Brain microvascular endothelial cell (primary cell): ENCODE measurements at regions not wholly inside any gene's neighbourhood (a gene's known extent, or its start where the extent isn't known, plus 50 kb on each side); places are given as distances from the start of the nearest gene placed in this dataset.
A peak's percentile ranks its signal among the peaks of the same experiment; 100 is the strongest.
"Not testable (repeated sequence)": the region's sequence is repeated elsewhere in the genome, so short reads cannot be mapped to it uniquely, and the experiment has no call there.

Source experiments
- DNase-seq: peaks from one replicate; pipeline ENCODE4 v3.0.0-alpha.2; 2020
- H3K27ac ChIP-seq: fragments of 250-450 bp; sonication (Bioruptor Pico); 2 replicates; pipeline ENCODE4 v1.5.1; 2020; ENCODE audit warnings: mild to moderate bottlenecking, moderate library complexity
- H3K27me3 ChIP-seq: fragments of 250-450 bp; sonication (Bioruptor Pico); replicated peaks from 2 replicates; pipeline ENCODE4 v1.5.1; 2020; ENCODE audit warnings: mild to moderate bottlenecking
- H3K36me3 ChIP-seq: fragments of 250-450 bp; sonication (Bioruptor Pico); replicated peaks from 2 replicates; pipeline ENCODE4 v1.5.1; 2020; ENCODE audit warnings: mild to moderate bottlenecking
- H3K4me3 ChIP-seq: 2 replicates; pipeline ENCODE4 v1.5.1; 2011; ENCODE audit warnings: low read depth, mild to moderate bottlenecking, control low read depth, low read length, moderate library complexity
- in situ Hi-C: cut with HindIII; loops from 2 replicates; pipeline ENCODE4 v1.10.0; 2017; ENCODE audit warnings: low sequenced_read_pairs, low pct_ligation_motif_present
- TF ChIP-seq, protein P1 (sequence below): IDR thresholded peaks from 2 replicates; pipeline ENCODE4 v1.5.1; 2011; ENCODE audit warnings: low read depth, mild to moderate bottlenecking, moderate library complexity, low read length, control low read depth, inconsistent platforms; ENCODE audit errors: missing control alignments

GRCh38 chr7:24388212-24388611 is 104.2 kb downstream of the NPY start:
- TF ChIP-seq, protein P1, sequence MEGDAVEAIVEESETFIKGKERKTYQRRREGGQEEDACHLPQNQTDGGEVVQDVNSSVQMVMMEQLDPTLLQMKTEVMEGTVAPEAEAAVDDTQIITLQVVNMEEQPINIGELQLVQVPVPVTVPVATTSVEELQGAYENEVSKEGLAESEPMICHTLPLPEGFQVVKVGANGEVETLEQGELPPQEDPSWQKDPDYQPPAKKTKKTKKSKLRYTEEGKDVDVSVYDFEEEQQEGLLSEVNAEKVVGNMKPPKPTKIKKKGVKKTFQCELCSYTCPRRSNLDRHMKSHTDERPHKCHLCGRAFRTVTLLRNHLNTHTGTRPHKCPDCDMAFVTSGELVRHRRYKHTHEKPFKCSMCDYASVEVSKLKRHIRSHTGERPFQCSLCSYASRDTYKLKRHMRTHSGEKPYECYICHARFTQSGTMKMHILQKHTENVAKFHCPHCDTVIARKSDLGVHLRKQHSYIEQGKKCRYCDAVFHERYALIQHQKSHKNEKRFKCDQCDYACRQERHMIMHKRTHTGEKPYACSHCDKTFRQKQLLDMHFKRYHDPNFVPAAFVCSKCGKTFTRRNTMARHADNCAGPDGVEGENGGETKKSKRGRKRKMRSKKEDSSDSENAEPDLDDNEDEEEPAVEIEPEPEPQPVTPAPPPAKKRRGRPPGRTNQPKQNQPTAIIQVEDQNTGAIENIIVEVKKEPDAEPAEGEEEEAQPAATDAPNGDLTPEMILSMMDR = no peak
- H3K27me3 ChIP-seq = no peaks in the 10 kb centered on the region
- no peak for DNase-seq
- no peaks in the 10 kb centered on the region for H3K36me3 ChIP-seq
- in situ Hi-C loops = no loop called here
- no peak overlapping the region for H3K27ac ChIP-seq
- H3K4me3 ChIP-seq = no peak overlapping the region

DNA sequence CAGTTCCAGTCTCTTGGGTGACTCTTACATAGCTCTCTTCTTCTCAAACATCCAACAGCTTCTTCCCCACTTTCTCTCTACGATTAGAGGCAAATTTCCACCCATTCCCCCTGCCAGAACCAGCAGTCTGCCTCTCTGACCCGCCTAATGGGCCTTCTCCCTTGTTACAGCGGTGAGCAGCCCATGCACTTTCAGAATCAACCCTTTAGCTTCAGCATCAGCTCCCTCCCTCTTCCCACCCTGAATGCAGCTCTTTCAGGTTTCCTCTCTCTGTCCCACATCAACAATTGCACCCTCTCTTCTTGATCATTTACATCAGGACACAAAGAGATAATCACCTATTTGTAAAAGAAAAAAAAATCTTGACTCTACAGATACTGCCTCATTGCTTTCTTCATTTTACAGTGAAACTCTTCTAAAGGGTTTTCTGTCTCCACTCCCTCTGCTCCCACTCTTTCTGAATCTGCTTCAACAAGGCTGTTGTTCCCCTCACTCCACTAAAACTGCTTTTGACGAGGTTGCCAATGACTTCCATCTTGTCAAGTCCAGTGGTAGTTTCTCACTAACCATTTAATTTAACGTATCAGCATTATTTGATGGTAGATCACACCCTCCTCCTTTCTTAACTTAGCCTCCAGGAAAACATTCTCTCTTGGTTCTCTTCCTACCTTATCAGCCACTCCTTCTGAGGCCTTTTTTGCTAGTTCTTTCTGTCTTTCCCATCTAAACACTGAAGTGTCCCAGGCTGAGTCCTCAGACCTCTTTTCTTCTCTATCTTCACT is 106.6 kb downstream of the NPY start:
- no peak for DNase-seq
- Histone ChIP-seq H3K36me3 (no peaks in the 10 kb centered on the region), H3K4me3 (no peak overlapping the region), H3K27me3 (no peaks in the 10 kb centered on the region), H3K27ac (no peak overlapping the region)
- TF ChIP-seq, protein P1 = no peak
- in situ Hi-C loops = no loop called here

DNA sequence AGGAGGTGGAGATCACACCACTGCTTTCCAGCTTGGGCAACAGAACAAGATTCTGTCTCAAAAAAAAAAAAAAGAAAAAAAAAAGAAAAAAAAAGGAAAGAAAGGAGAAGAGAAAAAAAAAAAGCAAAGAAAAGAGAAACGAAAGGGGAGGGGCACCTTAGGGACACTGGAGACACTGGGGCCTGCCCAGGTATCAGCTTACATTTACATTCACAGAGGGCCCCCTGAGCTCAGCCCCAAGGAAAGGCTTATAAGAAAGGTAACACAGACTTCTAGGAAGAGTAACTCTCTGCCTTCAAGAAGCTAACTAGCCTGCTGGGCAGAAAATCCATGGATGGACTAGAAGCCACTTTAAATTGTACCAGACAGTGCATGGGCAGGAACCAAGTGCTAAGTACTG is 108.8 kb downstream of the NPY start:
- no peak for DNase-seq
- Histone ChIP-seq H3K27ac (no peak overlapping the region), H3K27me3 (no peaks in the 10 kb centered on the region), H3K36me3 (no peaks in the 10 kb centered on the region), H3K4me3 (no peak overlapping the region)
- TF ChIP-seq, protein P1 = no peak
- in situ Hi-C loops = no loop called here

DNA sequence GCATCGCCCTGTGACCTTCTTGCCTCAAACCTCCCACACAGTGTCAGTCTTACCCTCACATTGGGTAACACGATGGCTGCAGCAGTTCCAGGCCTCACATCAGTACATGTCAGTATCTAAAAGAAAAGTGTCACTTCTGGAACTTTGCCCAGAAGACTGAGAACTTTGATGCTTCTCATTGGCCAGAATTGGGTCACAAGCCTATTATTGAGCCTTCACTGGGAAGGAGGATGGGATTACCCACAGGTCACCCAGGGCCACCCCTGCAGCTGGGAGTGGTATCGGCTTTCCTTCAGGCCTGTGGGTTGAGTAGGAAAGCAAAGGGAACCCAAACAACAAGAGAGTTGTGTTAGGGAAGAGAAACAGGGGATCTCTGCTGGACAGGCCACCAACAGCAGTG is 111.5 kb downstream of the NPY start:
- no peak for DNase-seq
- H3K27me3 ChIP-seq = no peaks in the 10 kb centered on the region
- TF ChIP-seq, protein P1 = no peak
- in situ Hi-C loops = no loop called here
- no peak overlapping the region for H3K4me3 ChIP-seq
- H3K27ac ChIP-seq = no peak overlapping the region
- no peaks in the 10 kb centered on the region for H3K36me3 ChIP-seq

- DNase-seq, H3K36me3 ChIP-seq, in situ Hi-C loops, H3K27ac ChIP-seq, H3K27me3 ChIP-seq, H3K4me3 ChIP-seq: not testable (repeated sequence)
These were observed 112.4 kb downstream of the NPY start for GRCh38 chr7:24396387-24396786.

DNA sequence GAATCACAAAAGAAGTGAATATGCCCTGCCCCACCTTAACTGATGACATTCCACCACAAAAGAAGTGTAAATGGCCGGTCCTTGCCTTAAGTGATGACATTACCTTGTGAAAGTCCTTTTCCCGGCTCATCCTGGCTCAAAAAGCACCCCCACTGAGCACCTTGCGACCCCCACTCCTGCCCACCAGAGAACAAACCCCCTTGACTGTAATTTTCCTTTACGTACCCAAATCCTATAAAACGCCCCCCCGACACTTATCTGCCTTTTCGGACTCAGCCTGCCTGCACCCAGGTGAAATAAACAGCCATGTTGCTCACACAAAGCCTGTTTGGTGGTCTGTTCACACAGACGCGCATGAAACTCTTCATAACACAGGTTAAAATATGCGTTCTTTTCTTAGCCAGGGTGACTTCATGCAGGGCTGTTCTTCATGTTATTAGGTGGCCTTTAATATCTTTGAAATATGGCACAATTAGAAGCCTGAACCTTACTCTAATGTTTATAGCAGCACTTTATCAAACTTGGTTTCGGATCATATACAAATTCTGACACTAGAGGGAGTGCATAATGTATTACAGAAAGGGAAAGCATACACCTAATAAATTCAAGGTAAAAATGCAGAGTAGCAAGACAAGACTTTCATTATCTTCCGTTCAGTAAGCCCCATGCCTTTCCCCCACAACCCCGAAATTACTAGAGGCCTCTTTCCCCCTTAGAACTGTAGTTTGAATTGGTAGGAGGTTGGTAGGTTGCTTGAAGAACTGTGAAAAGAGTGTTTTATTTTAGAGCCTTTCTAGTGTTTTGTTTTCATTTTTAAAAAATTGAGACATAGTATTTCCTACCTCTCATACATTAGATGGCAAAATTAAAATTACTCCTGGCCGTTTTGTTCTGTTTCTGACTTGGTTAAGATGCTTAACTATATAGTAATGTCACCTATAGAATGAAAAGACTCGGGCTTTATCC is 117.9 kb downstream of the NPY start:
- Histone ChIP-seq H3K4me3 (peak overlapping the region; percentile 35), H3K36me3 (no peaks in the 10 kb centered on the region), H3K27me3 (no peaks in the 10 kb centered on the region), H3K27ac (no peak overlapping the region)
- DNase-seq = no peak
- in situ Hi-C loops = no loop called here
- TF ChIP-seq, protein P1 = peak; percentile 45
